CD4-positive, CD25-positive, alpha-beta regulatory T cell (primary cell): ENCODE measurements at regions not wholly inside any gene's neighbourhood (a gene's known extent, or its start where the extent isn't known, plus 50 kb on each side); places are given as distances from the start of the nearest gene placed in this dataset.
"Not testable (repeated sequence)": the region's sequence is repeated elsewhere in the genome, so short reads cannot be mapped to it uniquely, and the experiment has no call there.

Source experiments
- ATAC-seq, 2 donors: fragments of 150-1000 bp; cut with Tn5 transposase; one replicate each; pipeline ENCODE4 v1.10.0; 2021; ENCODE audit warnings: low read depth in 2 of 2, moderate number of reproducible peaks in 2 of 2, moderate library complexity in 1 of 2
- DNase-seq, 3 donors: peaks; one replicate each; pipeline versions ENCODE4 v3.0.0 to v3.0.0-alpha.2; 2012 to 2022; ENCODE audit warnings: mixed read lengths in 1 of 3
- H3K27ac ChIP-seq: one replicate; pipeline ENCODE4 v1.7.0; 2013; ENCODE audit warnings: mild to moderate bottlenecking, low read length; ENCODE audit not compliant: insufficient read depth, poor library complexity, severe bottlenecking
- H3K27me3 ChIP-seq: one replicate; pipeline ENCODE4 v1.7.0; 2013; ENCODE audit warnings: low read length; ENCODE audit not compliant: control insufficient read depth, insufficient read depth
- H3K36me3 ChIP-seq: one replicate; pipeline ENCODE4 v1.7.0; 2013; ENCODE audit warnings: mild to moderate bottlenecking, low read length, moderate library complexity; ENCODE audit not compliant: control insufficient read depth, insufficient read depth
- H3K4me1 ChIP-seq: 2 replicates; pipeline ENCODE4 v1.7.0; 2013; ENCODE audit warnings: mild to moderate bottlenecking, low read length; ENCODE audit not compliant: insufficient read depth, control insufficient read depth, poor library complexity, severe bottlenecking
- H3K4me3 ChIP-seq: one replicate; pipeline ENCODE4 v1.7.0; 2013; ENCODE audit warnings: low read depth, mild to moderate bottlenecking, low read length, moderate library complexity
- H3K9me3 ChIP-seq, 2 experiments: 1 replicate in 1 of 2; 2 replicates in 1 of 2; pipeline ENCODE4 v1.7.0; 2013; ENCODE audit warnings: low read length in 2 of 2, mild to moderate bottlenecking in 1 of 2, moderate library complexity in 1 of 2; ENCODE audit not compliant: control insufficient read depth in 2 of 2
- H3K27ac Mint-ChIP-seq, 3 donors: one replicate each; pipeline ENCODE4 v1.8.0; 2020 to 2022; ENCODE audit warnings: mild to moderate bottlenecking in 3 of 3, mixed read lengths in 3 of 3, moderate library complexity in 2 of 3
- H3K27me3 Mint-ChIP-seq: one replicate; pipeline ENCODE4 v1.8.0; 2022; ENCODE audit warnings: mild to moderate bottlenecking, mixed read lengths
- H3K36me3 Mint-ChIP-seq: one replicate; pipeline ENCODE4 v1.8.0; 2020; ENCODE audit warnings: mixed read lengths
- H3K4me1 Mint-ChIP-seq, 4 donors: one replicate each; pipeline ENCODE4 v1.8.0; 2020 to 2022; ENCODE audit warnings: mixed read lengths in 4 of 4, mild to moderate bottlenecking in 1 of 4
- H3K4me3 Mint-ChIP-seq, 4 donors: one replicate each; pipeline ENCODE4 v1.8.0; 2020 to 2022; ENCODE audit warnings: mild to moderate bottlenecking in 4 of 4, mixed read lengths in 4 of 4, moderate library complexity in 3 of 4
- H3K9me3 Mint-ChIP-seq, 7 donors: one replicate each; pipeline ENCODE4 v1.8.0; 2020 to 2022; ENCODE audit warnings: mixed read lengths in 7 of 7, mild to moderate bottlenecking in 3 of 7, moderate library complexity in 2 of 7

DNA sequence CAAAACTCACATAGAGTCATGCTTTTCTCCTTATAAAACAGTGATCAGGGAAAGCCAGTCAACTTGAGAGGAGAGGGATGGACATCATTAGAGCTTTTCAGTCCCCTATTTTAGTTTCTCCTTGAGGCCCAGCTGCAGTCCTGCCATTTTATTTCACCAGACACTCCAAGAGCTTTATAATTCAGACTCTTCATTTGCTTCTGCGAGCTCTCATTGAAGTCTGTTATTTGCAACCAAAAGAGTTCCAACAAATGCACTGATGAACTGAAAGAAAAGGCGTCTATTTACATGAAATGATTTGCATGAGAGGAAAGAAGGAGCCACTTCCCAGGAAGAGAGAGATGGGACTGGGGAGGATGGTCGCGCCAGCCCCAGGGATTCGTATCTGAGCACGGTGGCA lies 86.8 kb downstream of the NDUFA12 start:
- no peaks in the 10 kb centered on the region for H3K4me1 Mint-ChIP-seq
- no peak for ATAC-seq
- no peak overlapping the region for H3K27ac Mint-ChIP-seq
- no peaks in the 10 kb centered on the region for H3K36me3 ChIP-seq
- no peak overlapping the region for H3K4me3 ChIP-seq
- H3K9me3 ChIP-seq: no peaks in the 10 kb centered on the region
- no peaks in the 10 kb centered on the region for H3K27me3 Mint-ChIP-seq
- H3K27me3 ChIP-seq: no peaks in the 10 kb centered on the region
- H3K27ac ChIP-seq: no peak overlapping the region
- no peak for DNase-seq
- H3K4me1 ChIP-seq: no peaks in the 10 kb centered on the region
- no peaks in the 10 kb centered on the region for H3K36me3 Mint-ChIP-seq
- H3K9me3 Mint-ChIP-seq: peaks cover 0 to 2% (median 0%) of the 10 kb centered on the region in 7 donors
- no peak overlapping the region for H3K4me3 Mint-ChIP-seq

GRCh38 chr12:94909663-94910062 lies 93.8 kb downstream of the NDUFA12 start:
- peaks cover 0 to 7% (median 0%) of the 10 kb centered on the region in 7 donors for H3K9me3 Mint-ChIP-seq
- ATAC-seq (no peak), DNase-seq (no peak)
- Histone ChIP-seq H3K27me3 (peaks cover 2% of the 10 kb centered on the region), H3K4me1 (no peaks in the 10 kb centered on the region), H3K27ac (no peak overlapping the region), H3K36me3 (no peaks in the 10 kb centered on the region), H3K9me3 (no peaks in the 10 kb centered on the region), H3K4me3 (no peak overlapping the region)
- peaks cover 4% of the 10 kb centered on the region for H3K27me3 Mint-ChIP-seq
- H3K27ac Mint-ChIP-seq: no peak overlapping the region
- no peaks in the 10 kb centered on the region for H3K4me1 Mint-ChIP-seq
- no peak overlapping the region for H3K4me3 Mint-ChIP-seq
- H3K36me3 Mint-ChIP-seq: peaks cover 5% of the 10 kb centered on the region

- not testable (repeated sequence) for H3K4me1 Mint-ChIP-seq, H3K4me1 ChIP-seq, H3K9me3 Mint-ChIP-seq
Measured at GRCh38 chr12:94905749-94906148, 97.7 kb downstream of the NDUFA12 start.

GRCh38 chr12:94900496-94900895 lies 103.0 kb downstream of the NDUFA12 start:
- H3K27me3 ChIP-seq: no peaks in the 10 kb centered on the region
- no peaks in the 10 kb centered on the region for H3K4me1 ChIP-seq
- H3K36me3 ChIP-seq: no peaks in the 10 kb centered on the region
- H3K9me3 ChIP-seq: no peaks in the 10 kb centered on the region
- no peak for ATAC-seq
- Mint-ChIP-seq H3K4me1 (no peaks in the 10 kb centered on the region), H3K4me3 (no peak overlapping the region), H3K36me3 (no peaks in the 10 kb centered on the region), H3K9me3 (peaks cover 0 to 1% (median 0%) of the 10 kb centered on the region in 7 donors), H3K27me3 (peaks cover 11% of the 10 kb centered on the region), H3K27ac (no peak overlapping the region)
- H3K4me3 ChIP-seq: no peak overlapping the region
- no peak overlapping the region for H3K27ac ChIP-seq
- DNase-seq: no peak

More at GRCh38 chr12:94905749-94906148, 97.7 kb downstream of the NDUFA12 start:
- not testable (repeated sequence) for ATAC-seq, H3K4me3 ChIP-seq, DNase-seq, H3K9me3 ChIP-seq, H3K36me3 ChIP-seq, H3K27ac Mint-ChIP-seq, H3K27me3 ChIP-seq, H3K27ac ChIP-seq, H3K36me3 Mint-ChIP-seq, H3K4me3 Mint-ChIP-seq, H3K27me3 Mint-ChIP-seq

GRCh38 chr12:94898388-94898787 lies 105.1 kb downstream of the NDUFA12 start:
- Mint-ChIP-seq H3K27ac (no peak overlapping the region), H3K36me3 (no peaks in the 10 kb centered on the region), H3K27me3 (peaks cover 17% of the 10 kb centered on the region), H3K4me3 (no peak overlapping the region), H3K4me1 (no peaks in the 10 kb centered on the region), H3K9me3 (no peaks in the 10 kb centered on the region)
- Histone ChIP-seq H3K27ac (no peak overlapping the region), H3K9me3 (no peaks in the 10 kb centered on the region), H3K4me1 (no peaks in the 10 kb centered on the region), H3K36me3 (no peaks in the 10 kb centered on the region), H3K4me3 (no peak overlapping the region), H3K27me3 (no peaks in the 10 kb centered on the region)
- ATAC-seq: no peak
- DNase-seq: no peak

GRCh38 chr12:94892544-94893267 lies 110.8 kb downstream of the NDUFA12 start:
- Histone ChIP-seq H3K4me1 (no peaks in the 10 kb centered on the region), H3K27ac (no peak overlapping the region), H3K36me3 (no peaks in the 10 kb centered on the region), H3K27me3 (peaks cover 3% of the 10 kb centered on the region), H3K9me3 (no peaks in the 10 kb centered on the region), H3K4me3 (no peak overlapping the region)
- Mint-ChIP-seq H3K4me1 (no peaks in the 10 kb centered on the region), H3K27ac (no peak overlapping the region), H3K9me3 (no peaks in the 10 kb centered on the region), H3K36me3 (no peaks in the 10 kb centered on the region), H3K27me3 (peaks cover 19% of the 10 kb centered on the region), H3K4me3 (no peak overlapping the region)
- no peak for DNase-seq
- no peak for ATAC-seq

DNA sequence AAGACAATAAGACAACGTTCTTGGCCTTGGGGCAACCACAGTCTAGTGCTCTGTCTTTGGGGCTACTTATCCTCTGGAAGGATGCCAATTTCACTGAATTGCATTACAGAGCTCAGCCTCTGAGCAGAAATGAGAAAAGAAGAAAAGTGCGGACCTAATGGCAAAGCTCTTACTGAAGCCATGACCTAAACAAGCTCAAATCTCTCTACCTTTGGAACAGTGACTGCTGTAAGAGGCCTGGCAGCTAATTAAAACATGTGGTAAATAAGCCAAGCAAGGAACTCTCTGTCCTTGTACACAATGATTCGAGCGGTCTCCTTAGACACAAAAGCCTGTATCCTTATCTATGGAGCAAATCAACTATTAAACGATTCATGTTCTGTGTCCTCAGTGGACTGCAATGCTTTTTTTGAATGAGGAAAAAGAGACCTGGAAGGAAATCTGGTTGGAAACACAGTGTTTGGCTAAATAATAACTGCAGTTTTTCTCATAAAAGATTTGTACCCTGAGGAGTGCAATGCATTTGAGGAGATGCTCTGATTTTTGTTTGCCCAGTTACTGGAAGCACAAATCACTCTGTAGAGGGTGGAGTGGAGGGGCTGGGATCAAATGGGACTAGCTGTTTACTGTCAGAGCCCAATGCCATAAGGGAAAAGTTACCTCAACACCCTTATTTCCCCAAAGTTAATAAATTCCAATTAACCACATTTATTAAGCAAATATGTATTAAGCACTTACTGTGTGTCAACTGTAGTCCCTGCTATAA lies 113.9 kb downstream of the NDUFA12 start:
- no peak for ATAC-seq
- no peaks in the 10 kb centered on the region for H3K9me3 Mint-ChIP-seq
- peaks cover 3% of the 10 kb centered on the region for H3K27me3 ChIP-seq

More for the DNA sequence above, 113.9 kb downstream of the NDUFA12 start:
- Mint-ChIP-seq H3K36me3 (no peaks in the 10 kb centered on the region), H3K4me1 (no peaks in the 10 kb centered on the region), H3K27ac (no peak overlapping the region), H3K27me3 (peaks cover 10% of the 10 kb centered on the region), H3K4me3 (no peak overlapping the region)
- DNase-seq: no peak
- no peaks in the 10 kb centered on the region for H3K4me1 ChIP-seq
- no peaks in the 10 kb centered on the region for H3K36me3 ChIP-seq
- no peaks in the 10 kb centered on the region for H3K9me3 ChIP-seq
- H3K27ac ChIP-seq: no peak overlapping the region
- no peak overlapping the region for H3K4me3 ChIP-seq
